ENCODE measurements at regions not wholly inside any gene's neighbourhood (a gene's known extent, or its start where the extent isn't known, plus 50 kb on each side); places are given as distances from the start of the nearest gene placed in this dataset.

- TF ChIP-seq CTCF (IDR thresholded peaks at IDR 0.05; ENCODE audit: extremely low read depth in 1 of 2, insufficient read depth in 1 of 2, low read depth in 1 of 2, low read length in 2 of 2) (no peak), EZH2 (IDR thresholded peaks at IDR 0.05; ENCODE audit: borderline replicate concordance, low read depth, low read length, severe bottlenecking) (no peak), POLR2A (IDR thresholded peaks at IDR 0.05; ENCODE audit: low read depth, low read length) (no peak), MAX (IDR thresholded peaks at IDR 0.05; ENCODE audit: insufficient read depth, insufficient read length) (no peak), POLR2AphosphoS5 (IDR thresholded peaks at IDR 0.05; ENCODE audit: insufficient read depth, low read depth, low read length) (no peak), MYC (IDR thresholded peaks at IDR 0.05; ENCODE audit: low read depth, low read length) (no peak), JUN (IDR thresholded peaks at IDR 0.05; ENCODE audit: borderline replicate concordance, insufficient read depth, insufficient read length, low read depth) (no peak)
Measured at GRCh38 chr5:44935262-44935661, 126.5 kb downstream of the MRPS30 start.
